Prostate gland (tissue), 2 donors: ENCODE measurements at regions not wholly inside any gene's neighbourhood (a gene's known extent, or its start where the extent isn't known, plus 50 kb on each side); places are given as distances from the start of the nearest gene placed in this dataset.

ENCODE experiments used
- DNase-seq: peaks from one replicate; pipeline ENCODE4 v3.0.0-alpha.2; 2019; ENCODE audit warnings: low spot score
- H3K27ac ChIP-seq, 2 donors: fragments of 200-600 bp; sonication (generic); 2 replicates each; pipeline ENCODE4 v1.5.1; 2017 to 2019
- H3K27me3 ChIP-seq: fragments of 200-600 bp; sonication (generic); replicated peaks from 2 replicates; pipeline ENCODE4 v1.5.1; 2019; ENCODE audit not compliant: insufficient read depth
- H3K36me3 ChIP-seq, 2 donors: fragments of 200-600 bp; sonication (generic); 1 replicate in 1 of 2; 2 replicates in 1 of 2; pipeline versions ENCODE4 v1.5.1 to v1.8.1; 2017 to 2019
- H3K4me1 ChIP-seq: fragments of 200-600 bp; sonication (generic); replicated peaks from 2 replicates; pipeline ENCODE4 v1.5.1; 2019
- H3K4me3 ChIP-seq, 2 donors: fragments of 200-600 bp; sonication (generic); 2 replicates each; pipeline ENCODE4 v1.5.1; 2017 to 2019
- H3K9me3 ChIP-seq: fragments of 200-600 bp; sonication (generic); 2 replicates; pipeline ENCODE4 v1.5.1; 2017
- CTCF ChIP-seq, 4 experiments: fragments of 200-600 bp in 2 of 4; fragments of 450-650 bp in 2 of 4; sonication (generic) in 2 of 4; IDR thresholded peaks; 1 replicate in 3 of 4; 2 replicates in 1 of 4; pipeline ENCODE4 v1.5.1; 2016 to 2019; ENCODE audit warnings: antibody characterized with exemption in 4 of 4, mild to moderate bottlenecking in 2 of 4, moderate library complexity in 2 of 4
- POLR2A ChIP-seq: fragments of 450-650 bp; IDR thresholded peaks from one replicate; pipeline ENCODE4 v1.6.1; 2016; ENCODE audit warnings: antibody characterized with exemption, mild to moderate bottlenecking
- POLR2AphosphoS5 ChIP-seq: sonication (generic); formaldehyde crosslinking; IDR thresholded peaks from one replicate; pipeline ENCODE4 v1.6.1; 2017; ENCODE audit warnings: antibody characterized with exemption
- WGBS: methylation state at CpG from one replicate; pipeline ENCODE4 v1.1.5; 2018; 5-methylcytosine and 5-hydroxymethylcytosine counted together
- intact Hi-C: fragments of 100-400 bp; cut with DNase I; formaldehyde crosslinking; loops from one replicate; pipeline ENCODE4 v1.14.2; 2022

- Histone ChIP-seq H3K4me3 (no peak overlapping the region), H3K27ac (no peak overlapping the region), H3K27me3 (no peaks in the 10 kb centered on the region), H3K9me3 (no peaks in the 10 kb centered on the region), H3K4me1 (no peaks in the 10 kb centered on the region), H3K36me3 (no peaks in the 10 kb centered on the region)
- no peak for TF ChIP-seq CTCF (IDR thresholded peaks at IDR 0.05)
- no peak for TF ChIP-seq POLR2A
- TF ChIP-seq POLR2AphosphoS5: no peak
- intact Hi-C loops: no loop called here
- no peak for DNase-seq
Measured at GRCh38 chr21:26297851-26298250, 127.3 kb upstream of the APP start.

DNA sequence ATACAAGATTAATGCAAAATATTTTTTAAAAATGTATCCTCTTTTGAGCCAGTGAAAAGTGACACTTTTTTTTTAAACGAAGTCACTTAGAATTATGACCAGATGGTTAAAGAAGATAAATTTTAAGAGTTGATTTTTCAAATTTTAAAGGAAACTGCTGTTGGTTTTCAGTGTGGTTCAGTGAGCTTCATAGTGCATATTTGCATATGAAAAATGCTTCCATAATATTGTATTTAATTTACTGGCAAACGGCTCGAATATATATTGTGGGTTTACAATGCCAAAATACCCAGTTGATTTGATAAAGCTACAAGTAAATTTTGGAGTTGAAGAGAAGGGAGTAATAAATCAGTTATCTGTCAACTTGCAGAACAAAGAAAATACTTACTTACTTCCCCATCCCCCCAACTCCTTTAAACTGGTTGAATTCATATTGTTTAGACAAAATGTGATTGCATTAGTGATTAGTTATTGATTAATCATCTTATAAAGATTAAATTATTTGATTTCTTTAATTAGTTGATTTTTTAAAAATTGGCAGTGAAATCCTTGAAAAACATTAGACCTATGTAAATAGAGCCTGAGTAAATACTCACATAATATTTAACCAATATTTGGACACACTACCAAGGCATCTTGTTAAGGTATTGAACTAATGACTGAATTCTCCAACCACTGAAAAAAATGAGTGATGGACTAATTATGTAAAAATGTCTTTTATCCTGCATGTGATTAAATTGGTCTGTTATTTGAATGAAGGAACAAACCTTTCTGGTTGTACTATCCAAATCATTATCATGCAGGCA lies 122.8 kb upstream of the APP start:
- no peak for DNase-seq
- intact Hi-C loops: no loop called here
- Histone ChIP-seq H3K27ac (no peak overlapping the region), H3K36me3 (no peaks in the 10 kb centered on the region), H3K4me1 (no peaks in the 10 kb centered on the region), H3K4me3 (no peak overlapping the region), H3K9me3 (no peaks in the 10 kb centered on the region), H3K27me3 (no peaks in the 10 kb centered on the region)
- TF ChIP-seq POLR2A: no peak
- TF ChIP-seq CTCF (IDR thresholded peaks at IDR 0.05): no peak
- TF ChIP-seq POLR2AphosphoS5: no peak
- 24% methylated on average over 3 of the region's 3 CpGs for WGBS

DNA sequence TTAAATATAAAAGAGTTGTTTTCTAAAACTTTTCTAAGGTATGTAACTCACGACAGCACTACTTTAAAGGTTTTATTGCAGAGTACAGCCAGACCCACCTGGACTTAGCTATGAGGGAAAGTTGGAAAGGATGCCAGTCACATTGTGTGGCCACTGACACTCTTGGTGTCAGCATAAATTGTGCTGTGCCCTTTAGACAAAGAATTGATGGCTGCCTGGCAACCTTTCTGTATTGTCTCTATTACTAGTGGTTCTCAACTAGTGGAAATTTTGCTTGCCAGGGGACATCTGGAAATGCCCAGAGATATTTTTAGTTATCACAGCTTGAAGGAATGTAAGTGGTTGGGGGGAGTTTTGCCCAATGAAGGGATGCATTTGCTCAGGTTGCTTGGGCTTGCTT lies 117.5 kb upstream of the APP start:
- no peak overlapping the region for H3K4me3 ChIP-seq
- TF ChIP-seq POLR2A (no peak), POLR2AphosphoS5 (no peak), CTCF (IDR thresholded peaks at IDR 0.05) (no peak)
- H3K9me3 ChIP-seq: no peaks in the 10 kb centered on the region
- no peak for DNase-seq
- H3K36me3 ChIP-seq: no peaks in the 10 kb centered on the region
- H3K27ac ChIP-seq: no peak overlapping the region
- 74% methylated on average over 1 of the region's 1 CpG for WGBS
- intact Hi-C loops: no loop called here
- no peaks in the 10 kb centered on the region for H3K4me1 ChIP-seq
- H3K27me3 ChIP-seq: no peaks in the 10 kb centered on the region

GRCh38 chr21:26284531-26284930 lies 114.0 kb upstream of the APP start:
- 89% methylated on average over 1 of the region's 1 CpG for WGBS
- H3K9me3 ChIP-seq: no peaks in the 10 kb centered on the region
- no peaks in the 10 kb centered on the region for H3K4me1 ChIP-seq
- no peaks in the 10 kb centered on the region for H3K27me3 ChIP-seq
- no peak for DNase-seq
- no peaks in the 10 kb centered on the region for H3K36me3 ChIP-seq
- intact Hi-C loops: no loop called here
- H3K4me3 ChIP-seq: no peak overlapping the region
- TF ChIP-seq POLR2AphosphoS5: no peak
- no peak overlapping the region for H3K27ac ChIP-seq

- Histone ChIP-seq H3K4me1 (no peaks in the 10 kb centered on the region), H3K9me3 (no peaks in the 10 kb centered on the region), H3K4me3 (no peak overlapping the region), H3K27ac (no peak overlapping the region), H3K27me3 (no peaks in the 10 kb centered on the region), H3K36me3 (no peaks in the 10 kb centered on the region)
- 52% methylated on average over 4 of the region's 4 CpGs for WGBS
- TF ChIP-seq POLR2A: no peak
- no peak for TF ChIP-seq POLR2AphosphoS5
- TF ChIP-seq CTCF (IDR thresholded peaks at IDR 0.05): no peak
- DNase-seq: no peak
- intact Hi-C loops: no loop called here
Measured at GRCh38 chr21:26282058-26282457, 111.5 kb upstream of the APP start.
